A673 (cell line): ENCODE measurements at regions not wholly inside any gene's neighbourhood (a gene's known extent, or its start where the extent isn't known, plus 50 kb on each side); places are given as distances from the start of the nearest gene placed in this dataset.
"Not testable (repeated sequence)": the region's sequence is repeated elsewhere in the genome, so short reads cannot be mapped to it uniquely, and the experiment has no call there.

ENCODE experiments used
- BruUV-seq: library from RNA; stranded (reverse); fragments of 400-500 nt; replicated peaks from 2 replicates; lab custom pipeline; 2021; lab: Mats Ljungman, UMichigan
- CTCF ChIA-PET: fragments of 300-600 bp; sonication (Branson Sonifier 250); formaldehyde crosslinking; loops from one replicate; lab custom pipeline; 2022; ENCODE audit warnings: antibody characterized with exemption; lab: Charles Lee
- POLR2A ChIA-PET: fragments of 300-600 bp; sonication (Branson Sonifier 250); formaldehyde crosslinking; loops from one replicate; lab custom pipeline; 2022; ENCODE audit warnings: antibody characterized with exemption; ENCODE audit not compliant: low non-redundant PET; lab: Charles Lee
- DNase-seq: peaks from one replicate; pipeline ENCODE4 v3.0.0-alpha.2; 2015; ENCODE audit warnings: low spot score
- H3K27ac ChIP-seq: fragments of 200-600 bp; sonication (generic); 2 replicates; pipeline ENCODE4 v1.5.1; 2016; ENCODE audit warnings: mixed run types, low read depth, mild to moderate bottlenecking, mixed read lengths, antibody characterized with exemption, low read length; ENCODE audit not compliant: poor library complexity, severe bottlenecking
- H3K27me3 ChIP-seq: fragments of 200-600 bp; sonication (generic); replicated peaks from 2 replicates; pipeline ENCODE4 v1.6.1; 2017; ENCODE audit warnings: mixed run types, low read depth, mild to moderate bottlenecking, mixed read lengths, antibody characterized with exemption, low read length; ENCODE audit not compliant: insufficient read depth, poor library complexity
- H3K36me3 ChIP-seq: fragments of 200-600 bp; sonication (generic); 2 replicates; pipeline ENCODE4 v1.6.1; 2016; ENCODE audit warnings: mixed run types, mild to moderate bottlenecking, mixed read lengths, antibody characterized with exemption, low read length; ENCODE audit not compliant: insufficient read depth, poor library complexity, severe bottlenecking
- H3K4me1 ChIP-seq: fragments of 200-600 bp; sonication (generic); 2 replicates; pipeline ENCODE4 v1.6.1; 2017; ENCODE audit warnings: mixed run types, mild to moderate bottlenecking, mixed read lengths, antibody characterized with exemption, low read length; ENCODE audit not compliant: insufficient read depth, poor library complexity, severe bottlenecking
- H3K4me3 ChIP-seq: fragments of 200-600 bp; sonication (generic); 2 replicates; pipeline ENCODE4 v1.5.1; 2016; ENCODE audit warnings: low read depth, mixed run types, mild to moderate bottlenecking, mixed read lengths, low read length; ENCODE audit not compliant: poor library complexity, severe bottlenecking
- H3K9me3 ChIP-seq: fragments of 200-600 bp; sonication (generic); 2 replicates; pipeline ENCODE4 v1.6.1; 2016; ENCODE audit warnings: mixed run types, low read depth, mild to moderate bottlenecking, mixed read lengths, antibody characterized with exemption, low read length; ENCODE audit not compliant: poor library complexity, severe bottlenecking
- EZH2 ChIP-seq: fragments of 200-600 bp; sonication (generic); IDR thresholded peaks from 2 replicates; pipeline ENCODE4 v1.6.1; 2017; ENCODE audit warnings: borderline replicate concordance, low read depth, mild to moderate bottlenecking, mixed read lengths, antibody characterized with exemption, low read length; ENCODE audit not compliant: poor library complexity, severe bottlenecking
- intact Hi-C: fragments of 100-400 bp; cut with micrococcal nuclease; formaldehyde crosslinking; loops from one replicate; pipeline ENCODE4 v1.10.0; 2022; ENCODE audit not compliant: unreplicated experiment
- TF ChIP-seq, protein P1 (sequence below): fragments of 300-800, 200-600 bp; sonication (generic); conservative IDR thresholded peaks from 2 replicates; pipeline ENCODE4 v1.5.1; 2017; ENCODE audit warnings: low read depth, mild to moderate bottlenecking, antibody characterized with exemption, low read length, moderate library complexity, mixed read lengths

DNA sequence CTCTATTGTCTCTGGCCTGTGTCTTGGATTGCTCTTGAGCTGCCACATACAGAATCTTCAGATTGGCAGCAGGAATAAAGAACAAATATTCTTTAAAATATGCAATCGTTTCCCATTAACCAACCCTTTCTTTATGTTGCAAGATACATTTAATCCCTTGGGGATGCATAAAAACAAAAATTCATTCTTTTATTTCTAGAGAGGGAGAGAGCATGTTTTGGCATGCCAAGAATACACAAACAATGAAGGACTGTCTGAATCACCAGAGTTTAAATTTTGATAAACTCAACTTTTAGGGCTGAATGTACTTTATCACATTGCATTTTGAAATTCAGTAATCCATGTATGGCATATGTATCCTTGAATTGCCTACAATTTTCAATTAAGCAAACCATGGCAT, 154.3 kb upstream of the SEMA3D start:
- no peak for DNase-seq
- TF ChIP-seq EZH2 = no peak
- TF ChIP-seq, protein P1, sequence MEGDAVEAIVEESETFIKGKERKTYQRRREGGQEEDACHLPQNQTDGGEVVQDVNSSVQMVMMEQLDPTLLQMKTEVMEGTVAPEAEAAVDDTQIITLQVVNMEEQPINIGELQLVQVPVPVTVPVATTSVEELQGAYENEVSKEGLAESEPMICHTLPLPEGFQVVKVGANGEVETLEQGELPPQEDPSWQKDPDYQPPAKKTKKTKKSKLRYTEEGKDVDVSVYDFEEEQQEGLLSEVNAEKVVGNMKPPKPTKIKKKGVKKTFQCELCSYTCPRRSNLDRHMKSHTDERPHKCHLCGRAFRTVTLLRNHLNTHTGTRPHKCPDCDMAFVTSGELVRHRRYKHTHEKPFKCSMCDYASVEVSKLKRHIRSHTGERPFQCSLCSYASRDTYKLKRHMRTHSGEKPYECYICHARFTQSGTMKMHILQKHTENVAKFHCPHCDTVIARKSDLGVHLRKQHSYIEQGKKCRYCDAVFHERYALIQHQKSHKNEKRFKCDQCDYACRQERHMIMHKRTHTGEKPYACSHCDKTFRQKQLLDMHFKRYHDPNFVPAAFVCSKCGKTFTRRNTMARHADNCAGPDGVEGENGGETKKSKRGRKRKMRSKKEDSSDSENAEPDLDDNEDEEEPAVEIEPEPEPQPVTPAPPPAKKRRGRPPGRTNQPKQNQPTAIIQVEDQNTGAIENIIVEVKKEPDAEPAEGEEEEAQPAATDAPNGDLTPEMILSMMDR = no peak
- Histone ChIP-seq H3K27me3 (no peaks in the 10 kb centered on the region), H3K27ac (no peak overlapping the region), H3K4me1 (peaks cover 3% of the 10 kb centered on the region), H3K9me3 (no peaks in the 10 kb centered on the region), H3K4me3 (no peak overlapping the region), H3K36me3 (no peaks in the 10 kb centered on the region)
- no TSS peak for BruUV-seq
- POLR2A ChIA-PET = no interaction called here
- CTCF ChIA-PET = no interaction called here
- intact Hi-C loops = no loop called here

DNA sequence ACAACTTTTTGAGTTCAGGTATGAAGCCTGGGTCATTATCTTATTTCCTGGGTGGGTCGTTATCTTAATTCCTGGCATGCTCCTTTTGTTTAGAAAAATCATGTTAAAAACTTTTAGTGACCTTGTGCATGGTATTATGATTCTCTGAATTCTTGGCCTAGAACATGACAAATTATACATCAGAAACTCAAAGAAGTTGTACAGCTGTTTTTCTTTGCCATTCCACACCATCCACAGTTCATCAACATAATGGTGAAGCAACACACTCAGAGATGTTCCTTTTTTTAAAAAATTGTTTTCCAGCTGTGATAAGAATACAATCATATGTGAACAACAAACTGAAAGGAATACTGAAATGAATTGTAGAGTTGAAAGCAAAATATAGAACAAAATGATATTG, 149.2 kb upstream of the SEMA3D start:
- Histone ChIP-seq H3K27me3 (no peaks in the 10 kb centered on the region), H3K36me3 (no peaks in the 10 kb centered on the region), H3K4me3 (no peak overlapping the region), H3K4me1 (no peaks in the 10 kb centered on the region), H3K27ac (no peak overlapping the region), H3K9me3 (no peaks in the 10 kb centered on the region)
- CTCF ChIA-PET = no interaction called here
- intact Hi-C loops = no loop called here
- POLR2A ChIA-PET = no interaction called here
- DNase-seq = no peak
- no peak for TF ChIP-seq EZH2
- TF ChIP-seq, protein P1 = no peak
- no TSS peak for BruUV-seq

DNA sequence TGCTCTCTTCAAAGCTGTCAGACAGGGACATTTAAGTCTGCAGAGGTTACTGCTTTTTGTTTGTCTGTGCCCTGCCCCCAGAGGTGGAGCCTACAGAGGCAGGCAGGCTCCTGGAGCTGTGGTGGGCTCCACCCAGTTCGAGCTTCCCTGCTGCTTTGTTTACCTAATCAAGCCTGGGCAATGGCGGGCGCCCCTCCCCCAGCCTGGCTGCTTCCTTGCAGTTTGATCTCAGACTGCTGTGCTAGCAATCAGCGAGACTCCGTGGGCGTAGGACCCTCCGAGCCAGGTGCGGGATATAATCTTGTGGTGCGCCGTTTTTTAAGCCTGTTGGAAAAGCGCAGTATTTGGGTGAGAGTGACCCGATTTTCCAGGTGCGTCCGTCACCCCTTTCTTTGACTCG, 148.3 kb upstream of the SEMA3D start:
- POLR2A ChIA-PET, H3K27me3 ChIP-seq, DNase-seq, H3K27ac ChIP-seq, H3K36me3 ChIP-seq, H3K9me3 ChIP-seq, intact Hi-C loops, BruUV-seq, H3K4me3 ChIP-seq, H3K4me1 ChIP-seq, CTCF ChIA-PET: not testable (repeated sequence)

DNA sequence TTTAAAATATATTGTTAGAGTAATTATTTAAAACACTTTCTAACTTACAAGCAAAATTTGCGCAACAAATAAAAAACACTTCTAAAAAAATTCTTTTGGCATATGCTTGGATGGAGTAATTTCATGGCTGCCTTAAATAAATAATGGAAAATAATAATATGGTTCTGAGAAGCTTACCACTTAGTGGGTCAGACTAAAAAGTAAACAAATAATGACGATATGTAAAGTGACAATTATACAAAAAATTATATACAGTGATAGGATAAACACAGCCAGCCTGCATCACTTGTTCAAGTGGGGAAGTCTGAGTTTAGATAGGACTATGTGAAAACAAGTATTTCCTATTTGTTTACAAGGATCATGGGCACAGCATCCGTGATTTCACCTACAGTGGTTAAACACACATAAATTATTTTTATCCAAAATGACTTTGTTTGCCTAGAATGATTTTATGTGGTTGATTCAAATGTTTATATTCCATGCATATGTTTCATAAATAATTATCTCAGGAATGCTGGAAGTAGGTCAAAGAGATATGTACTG, 141.7 kb upstream of the SEMA3D start:
- no peak for DNase-seq
- no peaks in the 10 kb centered on the region for H3K4me1 ChIP-seq
- no peaks in the 10 kb centered on the region for H3K27me3 ChIP-seq
- ChIA-PET CTCF (no interaction called here), POLR2A (no interaction called here)
- no TSS peak for BruUV-seq
- TF ChIP-seq, protein P1 = no peak
- no peak for TF ChIP-seq EZH2
- intact Hi-C loops = no loop called here
- no peaks in the 10 kb centered on the region for H3K9me3 ChIP-seq
- no peak overlapping the region for H3K4me3 ChIP-seq
- no peaks in the 10 kb centered on the region for H3K36me3 ChIP-seq
- no peak overlapping the region for H3K27ac ChIP-seq
